HEK293 (cell line): ENCODE measurements at regions not wholly inside any gene's neighbourhood (a gene's known extent, or its start where the extent isn't known, plus 50 kb on each side); places are given as distances from the start of the nearest gene placed in this dataset.

Source experiments
- ATF2 ChIP-seq: fragments of 450-650 bp; formaldehyde crosslinking; IDR thresholded peaks from 2 replicates; pipeline ENCODE4 v1.5.1; 2016; ENCODE audit warnings: missing biosample characterization, missing genetic modification characterization, low read depth
- CTCF ChIP-seq: fragments of 450-650 bp; formaldehyde crosslinking; IDR thresholded peaks from 2 replicates; pipeline ENCODE4 v1.5.1; 2016; ENCODE audit warnings: missing biosample characterization, missing genetic modification characterization
- GLIS2 ChIP-seq: fragments of 450-650 bp; formaldehyde crosslinking; IDR thresholded peaks from 2 replicates; pipeline ENCODE4 v1.5.1; 2016; ENCODE audit warnings: missing biosample characterization, missing genetic modification characterization
- TCF7L2 ChIP-seq: IDR thresholded peaks from 2 replicates; pipeline ENCODE4 v1.6.1; 2011; ENCODE audit warnings: low read depth, mild to moderate bottlenecking, inconsistent platforms, low read length, moderate library complexity, borderline replicate concordance
- YY1 ChIP-seq: fragments of 450-650 bp; formaldehyde crosslinking; IDR thresholded peaks from 2 replicates; pipeline ENCODE4 v1.5.1; 2018; ENCODE audit warnings: missing biosample characterization, missing genetic modification characterization
- ZBTB44 ChIP-seq: fragments of 450-650 bp; IDR thresholded peaks from 2 replicates; pipeline ENCODE4 v1.5.1; 2018; ENCODE audit warnings: missing biosample characterization, mild to moderate bottlenecking, missing genetic modification characterization
- ZNF112 ChIP-seq: fragments of 450-650 bp; formaldehyde crosslinking; IDR thresholded peaks from 2 replicates; pipeline ENCODE4 v1.5.0; 2017; ENCODE audit warnings: missing biosample characterization, missing genetic modification characterization
- ZNF146 ChIP-seq: fragments of 450-650 bp; formaldehyde crosslinking; IDR thresholded peaks from 2 replicates; pipeline ENCODE4 v1.5.1; 2016; ENCODE audit warnings: missing biosample characterization, missing genetic modification characterization
- ZNF513 ChIP-seq: fragments of 450-650 bp; IDR thresholded peaks from 2 replicates; pipeline ENCODE4 v1.5.1; 2018; ENCODE audit warnings: missing biosample characterization, missing genetic modification characterization
- ZNF621 ChIP-seq: fragments of 450-650 bp; formaldehyde crosslinking; IDR thresholded peaks from 2 replicates; pipeline ENCODE4 v1.5.1; 2017; ENCODE audit warnings: missing biosample characterization, missing genetic modification characterization
- ZNF707 ChIP-seq: fragments of 450-650 bp; formaldehyde crosslinking; IDR thresholded peaks from 2 replicates; pipeline ENCODE4 v1.5.1; 2016; ENCODE audit warnings: missing biosample characterization, missing genetic modification characterization
- ZNF792 ChIP-seq: fragments of 450-650 bp; formaldehyde crosslinking; IDR thresholded peaks from 2 replicates; pipeline ENCODE4 v1.5.1; 2016; ENCODE audit warnings: missing biosample characterization, missing genetic modification characterization
- ZNF830 ChIP-seq: fragments of 450-650 bp; IDR thresholded peaks from 2 replicates; pipeline ENCODE4 v1.5.0; 2018; ENCODE audit warnings: missing biosample characterization, missing genetic modification characterization, low read depth, mild to moderate bottlenecking, moderate library complexity

GRCh38 chr18:76233406-76233805, 261.6 kb downstream of the ZNF516 start:
- TF ChIP-seq ZNF830: no peak
- TF ChIP-seq ZNF513 (tag by site-specific recombination): no peak
- no peak for TF ChIP-seq CTCF (tag by site-specific recombination)
- TF ChIP-seq YY1 (tag by site-specific recombination): no peak
- TF ChIP-seq ZNF707: no peak
- no peak for TF ChIP-seq ZNF792 (tag by site-specific recombination)
- TF ChIP-seq ZNF146 (tag by site-specific recombination): no peak
- no peak for TF ChIP-seq GLIS2 (tag by site-specific recombination)
- TF ChIP-seq ZNF112 (tag by site-specific recombination): no peak
- TF ChIP-seq TCF7L2: no peak
- TF ChIP-seq ATF2 (tag by site-specific recombination): no peak
- no peak for TF ChIP-seq ZBTB44 (tag by site-specific recombination)
- no peak for TF ChIP-seq ZNF621 (tag by site-specific recombination)
